ENCODE measurements at regions not wholly inside any gene's neighbourhood (a gene's known extent, or its start where the extent isn't known, plus 50 kb on each side); places are given as distances from the start of the nearest gene placed in this dataset.

GRCh38 chr12:25424211-25424731 is 128.8 kb downstream of the LMNTD1 start:
- in situ Hi-C loops (cut with HindIII; ENCODE audit: low pct_unique_long_range_greater_than_20kb, low sequenced_read_pairs) = no loop called here
- no peak for TF ChIP-seq JUND (IDR thresholded peaks at IDR 0.05; ENCODE audit: low read depth)
- DNase-seq (ENCODE audit: low read depth in 1 of 2, low spot score in 1 of 2) = no peak

- TF ChIP-seq JUND (IDR thresholded peaks at IDR 0.05; ENCODE audit: low read depth) = no peak
- no peak for DNase-seq (ENCODE audit: low read depth in 1 of 2, low spot score in 1 of 2)
- in situ Hi-C loops (cut with HindIII; ENCODE audit: low pct_unique_long_range_greater_than_20kb, low sequenced_read_pairs) = no loop called here
Measured at GRCh38 chr12:25423355-25424050, 129.6 kb downstream of the LMNTD1 start.

GRCh38 chr12:25422241-25422640 is 130.8 kb downstream of the LMNTD1 start:
- no peak for TF ChIP-seq JUND (IDR thresholded peaks at IDR 0.05; ENCODE audit: low read depth)
- DNase-seq (ENCODE audit: low read depth in 1 of 2, low spot score in 1 of 2) = no peak
- in situ Hi-C loops (cut with HindIII; ENCODE audit: low pct_unique_long_range_greater_than_20kb, low sequenced_read_pairs) = no loop called here

- in situ Hi-C loops (cut with HindIII; ENCODE audit: low pct_unique_long_range_greater_than_20kb, low sequenced_read_pairs) = no loop called here
- no peak for TF ChIP-seq JUND (IDR thresholded peaks at IDR 0.05; ENCODE audit: low read depth)
- DNase-seq (ENCODE audit: low read depth in 1 of 2, low spot score in 1 of 2) = no peak
Measured at GRCh38 chr12:25421651-25422167, 131.4 kb downstream of the LMNTD1 start.

GRCh38 chr12:25420116-25420515 is 133.0 kb downstream of the LMNTD1 start:
- no peak for TF ChIP-seq JUND (IDR thresholded peaks at IDR 0.05; ENCODE audit: low read depth)
- in situ Hi-C loops (cut with HindIII; ENCODE audit: low pct_unique_long_range_greater_than_20kb, low sequenced_read_pairs) = no loop called here
- DNase-seq (ENCODE audit: low read depth in 1 of 2, low spot score in 1 of 2) = no peak

- no peak for TF ChIP-seq JUND (IDR thresholded peaks at IDR 0.05; ENCODE audit: low read depth)
- DNase-seq (ENCODE audit: low read depth in 1 of 2, low spot score in 1 of 2) = no peak
- in situ Hi-C loops (cut with HindIII; ENCODE audit: low pct_unique_long_range_greater_than_20kb, low sequenced_read_pairs) = no loop called here
Measured at GRCh38 chr12:25419595-25419994, 133.5 kb downstream of the LMNTD1 start.

- TF ChIP-seq JUND (IDR thresholded peaks at IDR 0.05; ENCODE audit: low read depth) = no peak
- in situ Hi-C loops (cut with HindIII; ENCODE audit: low pct_unique_long_range_greater_than_20kb, low sequenced_read_pairs) = no loop called here
- DNase-seq (ENCODE audit: low read depth in 1 of 2, low spot score in 1 of 2) = no peak
Measured at GRCh38 chr12:25417071-25417470, 136.0 kb downstream of the LMNTD1 start.

- DNase-seq (ENCODE audit: low read depth in 1 of 2, low spot score in 1 of 2) = no peak
- in situ Hi-C loops (cut with HindIII; ENCODE audit: low pct_unique_long_range_greater_than_20kb, low sequenced_read_pairs) = no loop called here
- no peak for TF ChIP-seq JUND (IDR thresholded peaks at IDR 0.05; ENCODE audit: low read depth)
Measured at GRCh38 chr12:25416516-25416915, 136.6 kb downstream of the LMNTD1 start.

GRCh38 chr12:25415004-25415403 is 138.1 kb downstream of the LMNTD1 start:
- TF ChIP-seq JUND (IDR thresholded peaks at IDR 0.05; ENCODE audit: low read depth) = no peak
- DNase-seq (ENCODE audit: low read depth in 1 of 2, low spot score in 1 of 2) = no peak
- in situ Hi-C loops (cut with HindIII; ENCODE audit: low pct_unique_long_range_greater_than_20kb, low sequenced_read_pairs) = no loop called here

- no peak for TF ChIP-seq JUND (IDR thresholded peaks at IDR 0.05; ENCODE audit: low read depth)
- in situ Hi-C loops (cut with HindIII; ENCODE audit: low pct_unique_long_range_greater_than_20kb, low sequenced_read_pairs) = no loop called here
- no peak for DNase-seq (ENCODE audit: low read depth in 1 of 2, low spot score in 1 of 2)
Measured at GRCh38 chr12:25412735-25413134, 140.3 kb downstream of the LMNTD1 start.

GRCh38 chr12:25404955-25405354 is 148.1 kb downstream of the LMNTD1 start:
- DNase-seq (ENCODE audit: low read depth in 1 of 2, low spot score in 1 of 2) = peak in 1 of 2 experiments; percentile 66
- no peak for TF ChIP-seq JUND (IDR thresholded peaks at IDR 0.05; ENCODE audit: low read depth)
- in situ Hi-C loops (cut with HindIII; ENCODE audit: low pct_unique_long_range_greater_than_20kb, low sequenced_read_pairs) = no loop called here

GRCh38 chr12:25401547-25402345 is 151.0 kb upstream of the KRAS start:
- DNase-seq (ENCODE audit: low read depth in 1 of 2, low spot score in 1 of 2) = no peak
- TF ChIP-seq JUND (IDR thresholded peaks at IDR 0.05; ENCODE audit: low read depth) = no peak
- in situ Hi-C loops (cut with HindIII; ENCODE audit: low pct_unique_long_range_greater_than_20kb, low sequenced_read_pairs) = no loop called here

- no peak for DNase-seq (ENCODE audit: low read depth in 1 of 2, low spot score in 1 of 2)
- in situ Hi-C loops (cut with HindIII; ENCODE audit: low pct_unique_long_range_greater_than_20kb, low sequenced_read_pairs) = no loop called here
- TF ChIP-seq JUND (IDR thresholded peaks at IDR 0.05; ENCODE audit: low read depth) = no peak
Measured at GRCh38 chr12:25397001-25397400, 146.3 kb upstream of the KRAS start.

All from T47D (cell line).